Gastroesophageal sphincter (tissue), 3 donors: ENCODE measurements at regions not wholly inside any gene's neighbourhood (a gene's known extent, or its start where the extent isn't known, plus 50 kb on each side); places are given as distances from the start of the nearest gene placed in this dataset.

ENCODE experiments used
- EP300 ChIP-seq: sonication (generic); formaldehyde crosslinking; IDR thresholded peaks from one replicate; pipeline ENCODE4 v1.6.1; 2017; ENCODE audit warnings: antibody characterized with exemption, mild to moderate bottlenecking
- POLR2A ChIP-seq, 2 donors: fragments of 450-650 bp; IDR thresholded peaks; one replicate each; pipeline ENCODE4 v1.6.1; 2017; ENCODE audit warnings: antibody characterized with exemption in 2 of 2, mild to moderate bottlenecking in 2 of 2, moderate library complexity in 1 of 2
- POLR2AphosphoS5 ChIP-seq: sonication (generic); formaldehyde crosslinking; IDR thresholded peaks from one replicate; pipeline ENCODE4 v1.6.1; 2017; ENCODE audit warnings: antibody characterized with exemption
- TF ChIP-seq, protein P1 (sequence below), 4 experiments: fragments of 200-600 bp in 2 of 4; fragments of 450-650 bp in 2 of 4; sonication (generic) in 1 of 4; IDR thresholded peaks; one replicate each; pipeline ENCODE4 v1.5.1; 2017 to 2019; ENCODE audit warnings: antibody characterized with exemption in 4 of 4, mild to moderate bottlenecking in 2 of 4, moderate library complexity in 2 of 4

DNA sequence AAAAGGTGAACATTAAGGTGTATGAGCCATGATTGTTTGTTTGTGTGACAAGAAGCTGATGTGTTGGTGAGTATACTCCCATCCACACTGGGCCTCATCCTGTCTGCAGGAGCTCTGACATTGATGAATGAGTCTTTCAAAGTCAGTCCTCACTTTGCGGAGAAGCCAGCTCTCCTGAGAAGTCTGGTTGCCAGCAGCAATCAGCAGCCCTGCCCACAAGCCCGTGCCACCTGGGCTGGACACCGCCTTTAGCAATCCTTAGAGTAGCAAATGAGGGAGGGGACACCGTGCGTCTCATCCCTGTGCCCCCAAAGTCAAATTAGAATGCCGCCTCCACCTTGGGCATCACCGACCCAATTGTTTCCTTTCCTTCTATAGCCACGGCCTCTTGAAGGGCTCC, 174.8 kb upstream of the NECTIN1 start:
- TF ChIP-seq, protein P1, sequence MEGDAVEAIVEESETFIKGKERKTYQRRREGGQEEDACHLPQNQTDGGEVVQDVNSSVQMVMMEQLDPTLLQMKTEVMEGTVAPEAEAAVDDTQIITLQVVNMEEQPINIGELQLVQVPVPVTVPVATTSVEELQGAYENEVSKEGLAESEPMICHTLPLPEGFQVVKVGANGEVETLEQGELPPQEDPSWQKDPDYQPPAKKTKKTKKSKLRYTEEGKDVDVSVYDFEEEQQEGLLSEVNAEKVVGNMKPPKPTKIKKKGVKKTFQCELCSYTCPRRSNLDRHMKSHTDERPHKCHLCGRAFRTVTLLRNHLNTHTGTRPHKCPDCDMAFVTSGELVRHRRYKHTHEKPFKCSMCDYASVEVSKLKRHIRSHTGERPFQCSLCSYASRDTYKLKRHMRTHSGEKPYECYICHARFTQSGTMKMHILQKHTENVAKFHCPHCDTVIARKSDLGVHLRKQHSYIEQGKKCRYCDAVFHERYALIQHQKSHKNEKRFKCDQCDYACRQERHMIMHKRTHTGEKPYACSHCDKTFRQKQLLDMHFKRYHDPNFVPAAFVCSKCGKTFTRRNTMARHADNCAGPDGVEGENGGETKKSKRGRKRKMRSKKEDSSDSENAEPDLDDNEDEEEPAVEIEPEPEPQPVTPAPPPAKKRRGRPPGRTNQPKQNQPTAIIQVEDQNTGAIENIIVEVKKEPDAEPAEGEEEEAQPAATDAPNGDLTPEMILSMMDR (IDR thresholded peaks at IDR 0.05) = no peak
- TF ChIP-seq POLR2A (IDR thresholded peaks at IDR 0.05) (no peak), EP300 (no peak), POLR2AphosphoS5 (no peak)
